IPS DF 4.7 (cell line): ENCODE measurements at regions not wholly inside any gene's neighbourhood (a gene's known extent, or its start where the extent isn't known, plus 50 kb on each side); places are given as distances from the start of the nearest gene placed in this dataset.

Experiments
- DNase-seq: peaks from one replicate; pipeline ENCODE4 v3.0.0-alpha.2; 2013; ENCODE audit warnings: low spot score; ENCODE audit errors: extremely low read depth

DNA sequence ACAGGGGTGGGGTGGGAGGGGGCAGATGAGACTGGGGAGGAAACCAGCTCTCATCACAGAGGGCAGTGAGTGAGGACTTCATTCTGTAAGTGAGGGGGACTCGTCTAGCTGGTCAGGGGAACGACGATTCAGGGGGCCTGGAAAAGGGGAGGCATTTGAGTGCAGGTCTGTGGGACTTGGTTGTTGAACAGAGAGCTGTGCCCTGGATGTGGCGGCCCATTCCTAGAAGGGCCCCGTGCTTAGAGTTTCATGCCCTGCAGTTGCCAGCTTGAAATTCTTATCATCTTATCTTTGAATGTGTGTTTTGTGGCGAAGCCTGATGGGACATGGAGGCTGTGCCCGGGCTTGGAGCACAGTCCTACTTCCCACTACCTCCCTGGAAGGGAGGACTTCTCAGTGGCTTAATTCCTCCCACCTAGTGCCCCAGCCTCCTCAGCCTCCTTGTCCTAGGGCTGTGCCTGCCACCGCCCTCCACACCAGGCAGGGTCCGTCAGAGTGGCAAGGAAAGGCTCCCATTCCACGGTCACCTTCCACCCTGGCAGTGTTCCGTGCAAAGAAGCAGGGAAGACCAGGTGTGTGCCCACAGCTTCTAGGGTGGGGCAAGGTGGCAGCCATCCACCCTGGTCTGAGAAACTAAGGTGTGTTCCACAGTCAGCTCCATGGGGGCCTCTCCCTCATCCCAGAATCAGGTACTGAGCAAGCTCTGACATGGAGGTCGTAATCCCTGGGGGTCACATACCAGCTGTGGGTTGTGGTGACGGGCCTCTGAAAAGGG is 59.7 kb upstream of the LMO1 start:
- no peak for DNase-seq

DNA sequence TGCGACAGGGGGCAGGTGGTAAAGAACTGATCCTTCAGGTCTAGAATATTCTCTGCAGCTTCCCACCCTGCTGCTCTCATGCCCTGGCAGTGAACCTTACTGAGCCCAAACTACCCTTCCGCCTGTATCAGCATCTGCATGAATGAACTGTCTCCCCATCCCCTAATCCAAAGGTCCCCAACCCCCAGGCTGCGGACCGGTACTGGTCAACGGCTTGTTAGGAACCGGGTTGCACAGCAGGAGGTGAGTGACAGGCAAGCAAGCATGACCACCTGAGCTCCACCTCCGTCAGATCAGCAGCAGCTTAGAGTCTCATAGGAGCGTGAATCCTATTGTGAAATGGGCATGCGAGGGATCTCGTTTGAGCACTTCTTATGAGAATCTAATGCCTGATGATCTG is 58.2 kb upstream of the LMO1 start:
- DNase-seq, result no peak

DNA sequence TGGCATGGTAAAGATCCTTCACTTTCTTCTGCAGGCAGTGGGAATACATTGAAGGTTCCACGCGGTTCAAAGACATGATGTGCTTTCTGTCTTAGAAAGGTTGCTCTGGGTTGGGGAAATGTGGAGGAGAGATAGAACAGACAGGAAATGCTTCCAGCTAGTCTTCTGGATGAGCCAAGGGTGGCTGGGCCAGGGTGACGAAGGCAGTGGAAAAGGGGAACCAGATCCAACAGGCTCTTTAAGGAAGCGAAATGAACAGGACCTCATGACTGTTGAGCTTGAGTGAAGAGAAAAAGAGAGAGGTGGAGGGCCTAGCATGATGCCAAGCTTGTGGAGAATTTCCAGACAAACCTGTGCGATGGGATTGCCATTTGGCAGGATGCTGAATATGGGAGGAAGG is 56.4 kb upstream of the LMO1 start:
- DNase-seq, result no peak

DNA sequence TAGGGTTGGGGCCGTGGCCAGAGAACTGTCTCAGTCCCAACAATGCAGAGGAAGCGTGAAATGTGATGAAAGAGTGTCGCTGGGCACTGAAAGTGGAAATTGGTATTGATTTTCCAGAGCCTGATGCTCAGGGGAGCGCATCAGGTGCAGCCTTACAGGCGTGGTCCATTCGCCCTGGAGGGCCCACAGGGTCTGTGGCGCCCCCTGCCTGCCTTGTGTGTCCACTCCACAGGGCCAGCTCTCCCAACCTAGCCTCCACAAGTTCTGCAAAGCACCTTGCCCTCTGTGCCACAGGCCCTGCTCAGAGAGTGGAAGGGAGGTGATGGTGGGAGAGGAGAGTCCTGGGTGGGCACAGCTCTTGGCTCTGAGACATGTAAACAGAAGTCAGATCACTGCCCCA is 54.9 kb upstream of the LMO1 start:
- DNase-seq, result no peak

DNA sequence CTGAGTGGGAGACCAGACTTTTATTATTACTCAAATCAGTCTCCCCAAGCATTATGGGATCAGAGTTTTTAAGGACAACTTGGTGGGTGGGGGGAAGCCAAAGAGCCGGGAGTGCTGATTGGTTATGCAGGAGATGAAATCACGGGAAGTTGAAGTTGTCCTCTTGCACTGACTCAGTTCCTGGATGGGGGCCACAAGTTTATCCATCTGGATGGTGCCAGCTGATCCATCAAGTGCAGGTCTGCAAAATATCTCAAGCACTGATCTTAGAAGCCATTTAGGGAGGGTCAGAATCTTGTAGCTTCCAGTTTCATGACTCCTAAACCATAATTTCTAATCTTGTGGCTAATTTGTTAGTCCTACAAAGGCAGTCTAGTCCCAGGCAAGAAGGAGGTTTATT is 53.5 kb upstream of the LMO1 start:
- no peak for DNase-seq

DNA sequence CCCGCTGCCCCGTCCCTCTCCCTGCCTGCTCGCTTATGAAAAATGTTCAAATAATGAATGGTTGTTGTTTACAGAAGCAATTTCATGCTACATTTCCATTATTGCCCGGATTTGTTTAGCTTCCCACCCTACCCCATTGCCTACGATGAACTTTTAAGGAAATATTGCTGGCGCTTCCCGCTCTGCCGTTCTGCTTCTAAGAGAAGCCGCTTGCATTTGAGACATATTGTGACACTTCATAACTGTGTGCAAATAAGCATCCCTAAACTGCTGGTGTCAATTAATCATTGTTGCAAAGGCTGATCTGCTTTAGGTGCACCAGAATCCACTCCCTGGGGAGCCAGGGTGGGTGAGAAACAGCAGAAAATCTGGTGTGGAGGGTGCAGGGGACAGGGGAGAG is 52.3 kb upstream of the LMO1 start:
- DNase-seq, result no peak

DNA sequence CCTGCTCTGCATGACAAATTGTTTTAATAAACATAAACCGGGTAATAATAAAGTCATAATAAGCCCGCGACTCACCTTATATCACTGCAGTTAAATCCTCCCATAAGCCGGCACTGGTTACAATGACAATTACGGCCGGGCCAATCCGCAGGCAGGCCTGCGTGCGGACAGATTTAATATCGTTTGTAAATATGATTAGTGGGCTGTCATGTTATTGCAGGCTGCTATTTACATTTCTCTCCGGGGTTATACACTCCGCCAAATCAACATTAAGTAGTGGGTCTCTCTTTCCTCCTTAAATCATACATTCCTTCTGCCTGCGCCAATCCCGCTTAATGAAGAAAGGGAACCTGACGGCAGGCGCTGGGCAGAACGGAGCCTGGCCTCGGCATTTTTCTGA is 51.8 kb upstream of the LMO1 start:
- no peak for DNase-seq

DNA sequence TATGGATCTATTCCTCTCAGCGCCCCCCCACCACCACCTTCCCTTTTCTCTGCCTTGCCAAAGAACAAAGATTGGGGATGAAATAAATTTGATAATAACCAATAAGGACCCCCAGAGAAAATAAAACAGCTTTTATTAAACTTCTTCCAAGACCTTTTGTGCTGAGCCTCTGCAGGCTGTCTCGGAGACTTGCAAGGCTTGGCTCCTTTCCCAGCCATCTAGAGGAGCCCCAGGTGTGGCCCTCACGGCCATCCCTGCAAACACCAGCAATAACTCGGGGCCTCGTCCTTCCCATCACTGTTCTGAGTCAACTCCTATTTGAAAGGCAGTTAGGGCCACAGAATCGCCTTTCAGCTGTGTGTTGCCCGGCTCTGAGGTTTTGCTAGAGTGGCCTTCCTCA is 51.2 kb upstream of the LMO1 start:
- DNase-seq, result no peak

DNA sequence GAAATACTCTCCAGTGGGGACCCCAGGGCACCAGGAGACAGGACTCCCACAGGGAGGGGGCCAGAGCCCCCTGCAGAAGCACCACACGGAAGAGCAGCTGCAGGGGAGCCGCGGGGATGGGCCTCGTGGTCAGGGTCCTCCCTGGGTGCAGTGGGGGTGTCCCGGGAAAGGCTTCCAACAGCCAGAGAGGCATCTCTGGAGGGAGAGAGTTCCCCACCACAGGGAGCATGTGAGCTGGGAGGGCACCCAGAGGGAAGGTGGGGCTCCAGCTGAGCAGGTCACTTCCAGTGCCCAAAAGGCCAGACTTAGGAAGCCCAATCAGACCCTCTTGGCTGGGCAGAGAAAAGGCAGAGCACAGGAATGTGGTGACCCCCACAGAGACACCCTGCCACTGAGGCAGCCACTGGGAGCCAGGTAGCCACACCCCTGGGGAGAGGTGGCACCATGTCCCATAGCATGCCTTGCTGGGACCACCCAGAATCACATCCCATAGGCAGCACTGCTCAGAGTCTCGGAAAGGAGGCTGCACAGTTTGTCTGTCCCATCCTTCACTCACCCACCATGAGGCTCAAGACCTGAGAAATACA is 49.9 kb upstream of the LMO1 start:
- no peak for DNase-seq
